ENCODE measurements at regions not wholly inside any gene's neighbourhood (a gene's known extent, or its start where the extent isn't known, plus 50 kb on each side); places are given as distances from the start of the nearest gene placed in this dataset.
"Not testable (repeated sequence)": the region's sequence is repeated elsewhere in the genome, so short reads cannot be mapped to it uniquely, and the experiment has no call there.

GRCh38 chr6:144406796-144407195, 121.7 kb downstream of the UTRN start:
- WGBS (ENCODE audit: extremely low coverage, insufficient coverage, low lambda C conversion rate): no CpG with 5 or more reads among the region's 3 CpGs
- DNase-seq: no peak

DNA sequence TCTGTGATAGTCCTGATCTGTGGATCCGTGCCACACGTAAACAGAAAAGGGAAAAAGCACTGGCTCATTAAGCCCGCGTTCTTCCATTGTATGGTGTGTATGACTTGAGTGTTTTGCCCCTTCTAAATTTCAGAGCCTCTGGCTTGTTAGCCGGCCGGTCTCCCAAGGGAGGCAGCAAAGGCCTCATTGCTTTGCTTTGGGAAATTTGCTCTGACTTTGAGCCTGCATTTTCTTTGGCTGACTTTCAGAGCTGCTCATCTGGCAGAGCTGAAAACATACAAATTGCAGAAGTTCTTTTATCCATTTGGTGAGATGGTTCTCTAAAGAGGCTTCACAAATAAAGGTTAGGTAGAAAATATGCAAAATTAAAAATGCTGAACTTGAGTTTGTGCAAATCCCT, 123.0 kb downstream of the UTRN start:
- peaks cover 2% of the 10 kb centered on the region for H3K79me2 ChIP-seq (ENCODE audit: control insufficient read depth, insufficient read depth, low read length)
- H4K8ac ChIP-seq (ENCODE audit: low read depth, low read length): no peak overlapping the region
- H4K5ac ChIP-seq (ENCODE audit: low read length): no peak overlapping the region
- no peak overlapping the region for H3K27ac ChIP-seq (ENCODE audit: low read depth, low read length)
- H3K56ac ChIP-seq (ENCODE audit: low read length): no peak overlapping the region
- H3K18ac ChIP-seq (ENCODE audit: low read length): no peak overlapping the region
- peaks cover 3% of the 10 kb centered on the region for H3K4me1 ChIP-seq (ENCODE audit: control insufficient read depth, low read depth, low read length)
- H3K4ac ChIP-seq (ENCODE audit: low read depth, low read length): no peak overlapping the region
- no peaks in the 10 kb centered on the region for H3K27me3 ChIP-seq (ENCODE audit: insufficient read depth, low read length, poor library complexity)
- H3K4me3 ChIP-seq (ENCODE audit: low read length): no peak overlapping the region
- H3K79me1 ChIP-seq (ENCODE audit: low read length): peaks cover 6% of the 10 kb centered on the region
- DNase-seq: no peak
- no peaks in the 10 kb centered on the region for H3K36me3 ChIP-seq (ENCODE audit: control insufficient read depth, insufficient read depth, low read length)
- no peak overlapping the region for H3K9ac ChIP-seq (ENCODE audit: low read length)
- WGBS (ENCODE audit: extremely low coverage, insufficient coverage, low lambda C conversion rate): no CpG with 5 or more reads among the region's 6 CpGs
- no peak overlapping the region for H3K23ac ChIP-seq (ENCODE audit: low read length)
- H2AK5ac ChIP-seq (ENCODE audit: low read length): no peak overlapping the region
- no peak overlapping the region for H3K4me2 ChIP-seq (ENCODE audit: low read length)
- H2BK15ac ChIP-seq (replicated peaks; ENCODE audit: low read depth): no peak overlapping the region
- no peak overlapping the region for H2BK120ac ChIP-seq (ENCODE audit: low read depth, low read length)
- H2BK5ac ChIP-seq (ENCODE audit: low read length): no peak overlapping the region

More at GRCh38 chr6:144406796-144407195, 121.7 kb downstream of the UTRN start:
- no peak overlapping the region for H3K9ac ChIP-seq (ENCODE audit: low read length)
- peaks cover 2% of the 10 kb centered on the region for H3K79me2 ChIP-seq (ENCODE audit: control insufficient read depth, insufficient read depth, low read length)
- no peaks in the 10 kb centered on the region for H3K36me3 ChIP-seq (ENCODE audit: control insufficient read depth, insufficient read depth, low read length)
- H2AK5ac ChIP-seq (ENCODE audit: low read length): no peak overlapping the region
- no peak overlapping the region for H4K8ac ChIP-seq (ENCODE audit: low read depth, low read length)
- no peak overlapping the region for H4K5ac ChIP-seq (ENCODE audit: low read length)
- H3K79me1 ChIP-seq (ENCODE audit: low read length): peaks cover 8% of the 10 kb centered on the region
- no peak overlapping the region for H3K27ac ChIP-seq (ENCODE audit: low read depth, low read length)
- no peak overlapping the region for H3K56ac ChIP-seq (ENCODE audit: low read length)
- peak overlapping the region; percentile 78 for H2BK120ac ChIP-seq (ENCODE audit: low read depth, low read length)
- no peak overlapping the region for H3K18ac ChIP-seq (ENCODE audit: low read length)
- H3K4me2 ChIP-seq (ENCODE audit: low read length): no peak overlapping the region
- no peak overlapping the region for H3K4me3 ChIP-seq (ENCODE audit: low read length)
- H3K4me1 ChIP-seq (ENCODE audit: control insufficient read depth, low read depth, low read length): peaks cover 3% of the 10 kb centered on the region
- H3K23ac ChIP-seq (ENCODE audit: low read length): no peak overlapping the region
- H3K27me3 ChIP-seq (ENCODE audit: insufficient read depth, low read length, poor library complexity): no peaks in the 10 kb centered on the region
- H3K4ac ChIP-seq (ENCODE audit: low read depth, low read length): no peak overlapping the region
- H2BK5ac ChIP-seq (ENCODE audit: low read length): no peak overlapping the region
- H2BK15ac ChIP-seq (replicated peaks; ENCODE audit: low read depth): no peak overlapping the region

DNA sequence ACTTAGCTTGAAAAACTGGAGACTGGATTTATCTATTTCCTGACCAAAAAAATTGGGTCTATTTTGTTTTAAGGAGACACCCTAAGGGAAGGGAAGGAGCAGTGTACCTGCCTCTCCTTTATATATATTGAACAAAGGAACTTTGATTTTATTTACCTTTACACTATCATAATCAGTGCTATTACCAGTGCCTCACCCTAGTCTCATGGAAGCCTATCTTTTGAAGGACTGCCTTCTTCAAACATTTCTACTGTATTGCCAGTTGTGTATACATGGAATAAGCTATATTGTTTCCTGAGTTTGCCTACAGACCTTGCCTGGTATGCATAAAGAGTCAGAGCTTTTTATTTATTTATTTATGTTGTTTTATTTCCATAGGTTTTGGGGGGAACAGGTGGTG, 124.9 kb downstream of the UTRN start:
- H3K18ac ChIP-seq (ENCODE audit: low read length): no peak overlapping the region
- H3K4ac ChIP-seq (ENCODE audit: low read depth, low read length): no peak overlapping the region
- no peaks in the 10 kb centered on the region for H3K27me3 ChIP-seq (ENCODE audit: insufficient read depth, low read length, poor library complexity)
- H2AK5ac ChIP-seq (ENCODE audit: low read length): no peak overlapping the region
- H4K5ac ChIP-seq (ENCODE audit: low read length): no peak overlapping the region
- H3K79me1 ChIP-seq (ENCODE audit: low read length): peaks cover 6% of the 10 kb centered on the region
- peaks cover 3% of the 10 kb centered on the region for H3K4me1 ChIP-seq (ENCODE audit: control insufficient read depth, low read depth, low read length)
- no peak for DNase-seq
- no peak overlapping the region for H3K4me3 ChIP-seq (ENCODE audit: low read length)
- no peak overlapping the region for H2BK15ac ChIP-seq (replicated peaks; ENCODE audit: low read depth)
- H3K23ac ChIP-seq (ENCODE audit: low read length): no peak overlapping the region
- H3K56ac ChIP-seq (ENCODE audit: low read length): no peak overlapping the region
- no peak overlapping the region for H2BK120ac ChIP-seq (ENCODE audit: low read depth, low read length)
- no peak overlapping the region for H3K9ac ChIP-seq (ENCODE audit: low read length)
- H3K4me2 ChIP-seq (ENCODE audit: low read length): no peak overlapping the region
- H3K79me2 ChIP-seq (ENCODE audit: control insufficient read depth, insufficient read depth, low read length): peaks cover 2% of the 10 kb centered on the region
- no peak overlapping the region for H4K8ac ChIP-seq (ENCODE audit: low read depth, low read length)
- no peaks in the 10 kb centered on the region for H3K36me3 ChIP-seq (ENCODE audit: control insufficient read depth, insufficient read depth, low read length)
- H2BK5ac ChIP-seq (ENCODE audit: low read length): no peak overlapping the region
- H3K27ac ChIP-seq (ENCODE audit: low read depth, low read length): no peak overlapping the region

GRCh38 chr6:144410574-144410973, 125.4 kb downstream of the UTRN start:
- not testable (repeated sequence) for H4K8ac ChIP-seq (ENCODE audit: low read depth, low read length); H3K56ac ChIP-seq (ENCODE audit: low read length); H2BK5ac ChIP-seq (ENCODE audit: low read length); H3K4me1 ChIP-seq (ENCODE audit: control insufficient read depth, low read depth, low read length); H2BK120ac ChIP-seq (ENCODE audit: low read depth, low read length); H3K79me2 ChIP-seq (ENCODE audit: control insufficient read depth, insufficient read depth, low read length); H3K27ac ChIP-seq (ENCODE audit: low read depth, low read length); H2BK15ac ChIP-seq (replicated peaks; ENCODE audit: low read depth); H3K18ac ChIP-seq (ENCODE audit: low read length); H3K23ac ChIP-seq (ENCODE audit: low read length); H3K9ac ChIP-seq (ENCODE audit: low read length); H3K27me3 ChIP-seq (ENCODE audit: insufficient read depth, low read length, poor library complexity); H3K79me1 ChIP-seq (ENCODE audit: low read length); H3K4me3 ChIP-seq (ENCODE audit: low read length); DNase-seq; H2AK5ac ChIP-seq (ENCODE audit: low read length); H3K4ac ChIP-seq (ENCODE audit: low read depth, low read length); H4K5ac ChIP-seq (ENCODE audit: low read length); H3K4me2 ChIP-seq (ENCODE audit: low read length); H3K36me3 ChIP-seq (ENCODE audit: control insufficient read depth, insufficient read depth, low read length)
- WGBS (ENCODE audit: extremely low coverage, insufficient coverage, low lambda C conversion rate): no CpG with 5 or more reads among the region's 2 CpGs

DNA sequence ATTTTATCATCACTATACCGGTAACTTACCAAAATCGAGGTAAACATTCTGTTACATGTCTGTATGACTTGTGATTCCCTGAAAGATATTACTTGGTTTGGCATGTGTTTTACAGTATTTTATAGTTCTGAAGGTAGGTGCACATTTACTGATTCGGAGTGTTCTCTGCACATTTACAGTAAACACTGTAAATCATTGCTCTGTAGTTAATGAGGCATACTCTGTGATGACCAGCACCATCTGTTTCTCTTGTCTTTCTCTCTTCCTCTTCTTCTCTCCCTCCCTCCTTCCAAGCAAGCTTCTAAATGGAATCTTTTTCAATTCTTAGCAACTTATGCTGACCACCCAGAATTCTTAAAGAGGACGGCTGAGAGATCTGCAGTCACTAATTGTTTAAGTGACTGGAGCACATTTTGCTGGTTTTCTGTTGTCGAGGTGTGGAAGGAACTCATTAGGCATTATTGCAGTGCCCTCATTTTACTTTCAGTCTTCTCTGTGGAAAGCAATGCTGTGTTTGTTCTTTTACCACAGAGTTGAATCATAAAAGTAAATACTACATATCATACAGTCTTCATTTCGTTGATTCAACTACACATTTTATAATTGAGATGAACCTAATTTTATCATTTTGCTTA, 126.5 kb downstream of the UTRN start:
- H3K4me2 ChIP-seq (ENCODE audit: low read length): no peak overlapping the region
- H3K4me1 ChIP-seq (ENCODE audit: control insufficient read depth, low read depth, low read length): peaks cover 3% of the 10 kb centered on the region
- no peak overlapping the region for H3K56ac ChIP-seq (ENCODE audit: low read length)
- WGBS (ENCODE audit: extremely low coverage, insufficient coverage, low lambda C conversion rate): no CpG with 5 or more reads among the region's 6 CpGs
- H2BK15ac ChIP-seq (replicated peaks; ENCODE audit: low read depth): no peak overlapping the region
- no peak overlapping the region for H3K4me3 ChIP-seq (ENCODE audit: low read length)
- H3K27ac ChIP-seq (ENCODE audit: low read depth, low read length): no peak overlapping the region
- H3K27me3 ChIP-seq (ENCODE audit: insufficient read depth, low read length, poor library complexity): no peaks in the 10 kb centered on the region
- no peak overlapping the region for H3K18ac ChIP-seq (ENCODE audit: low read length)
- no peak overlapping the region for H4K5ac ChIP-seq (ENCODE audit: low read length)
- DNase-seq: no peak
- no peaks in the 10 kb centered on the region for H3K36me3 ChIP-seq (ENCODE audit: control insufficient read depth, insufficient read depth, low read length)
- H3K9ac ChIP-seq (ENCODE audit: low read length): no peak overlapping the region
- no peak overlapping the region for H2BK5ac ChIP-seq (ENCODE audit: low read length)
- peaks cover 12% of the 10 kb centered on the region for H3K79me1 ChIP-seq (ENCODE audit: low read length)
- no peak overlapping the region for H2AK5ac ChIP-seq (ENCODE audit: low read length)
- H2BK120ac ChIP-seq (ENCODE audit: low read depth, low read length): no peak overlapping the region
- H3K4ac ChIP-seq (ENCODE audit: low read depth, low read length): no peak overlapping the region
- H3K79me2 ChIP-seq (ENCODE audit: control insufficient read depth, insufficient read depth, low read length): peaks cover 7% of the 10 kb centered on the region
- no peak overlapping the region for H4K8ac ChIP-seq (ENCODE audit: low read depth, low read length)
- H3K23ac ChIP-seq (ENCODE audit: low read length): no peak overlapping the region

- H2BK120ac ChIP-seq (ENCODE audit: low read depth, low read length): no peak overlapping the region
- DNase-seq: no peak
- no peaks in the 10 kb centered on the region for H3K36me3 ChIP-seq (ENCODE audit: control insufficient read depth, insufficient read depth, low read length)
These were observed 128.3 kb downstream of the UTRN start for GRCh38 chr6:144413418-144413817.

More at GRCh38 chr6:144413418-144413817, 128.3 kb downstream of the UTRN start:
- Histone ChIP-seq H3K56ac (ENCODE audit: low read length) (no peak overlapping the region), H3K4me1 (ENCODE audit: control insufficient read depth, low read depth, low read length) (peaks cover 3% of the 10 kb centered on the region), H2BK15ac (replicated peaks; ENCODE audit: low read depth) (no peak overlapping the region), H3K4me3 (ENCODE audit: low read length) (no peak overlapping the region), H3K4ac (ENCODE audit: low read depth, low read length) (no peak overlapping the region), H3K23ac (ENCODE audit: low read length) (no peak overlapping the region), H3K79me1 (ENCODE audit: low read length) (peaks cover 10% of the 10 kb centered on the region), H3K18ac (ENCODE audit: low read length) (no peak overlapping the region), H4K8ac (ENCODE audit: low read depth, low read length) (no peak overlapping the region), H3K4me2 (ENCODE audit: low read length) (no peak overlapping the region), H2AK5ac (ENCODE audit: low read length) (no peak overlapping the region), H3K9ac (ENCODE audit: low read length) (no peak overlapping the region), H3K27ac (ENCODE audit: low read depth, low read length) (no peak overlapping the region), H4K5ac (ENCODE audit: low read length) (no peak overlapping the region), H3K79me2 (ENCODE audit: control insufficient read depth, insufficient read depth, low read length) (peaks cover 7% of the 10 kb centered on the region), H3K27me3 (ENCODE audit: insufficient read depth, low read length, poor library complexity) (no peaks in the 10 kb centered on the region), H2BK5ac (ENCODE audit: low read length) (no peak overlapping the region)
- WGBS (ENCODE audit: extremely low coverage, insufficient coverage, low lambda C conversion rate): no CpG with 5 or more reads among the region's 4 CpGs
